ENCODE measurements at regions not wholly inside any gene's neighbourhood (a gene's known extent, or its start where the extent isn't known, plus 50 kb on each side); places are given as distances from the start of the nearest gene placed in this dataset.

DNA sequence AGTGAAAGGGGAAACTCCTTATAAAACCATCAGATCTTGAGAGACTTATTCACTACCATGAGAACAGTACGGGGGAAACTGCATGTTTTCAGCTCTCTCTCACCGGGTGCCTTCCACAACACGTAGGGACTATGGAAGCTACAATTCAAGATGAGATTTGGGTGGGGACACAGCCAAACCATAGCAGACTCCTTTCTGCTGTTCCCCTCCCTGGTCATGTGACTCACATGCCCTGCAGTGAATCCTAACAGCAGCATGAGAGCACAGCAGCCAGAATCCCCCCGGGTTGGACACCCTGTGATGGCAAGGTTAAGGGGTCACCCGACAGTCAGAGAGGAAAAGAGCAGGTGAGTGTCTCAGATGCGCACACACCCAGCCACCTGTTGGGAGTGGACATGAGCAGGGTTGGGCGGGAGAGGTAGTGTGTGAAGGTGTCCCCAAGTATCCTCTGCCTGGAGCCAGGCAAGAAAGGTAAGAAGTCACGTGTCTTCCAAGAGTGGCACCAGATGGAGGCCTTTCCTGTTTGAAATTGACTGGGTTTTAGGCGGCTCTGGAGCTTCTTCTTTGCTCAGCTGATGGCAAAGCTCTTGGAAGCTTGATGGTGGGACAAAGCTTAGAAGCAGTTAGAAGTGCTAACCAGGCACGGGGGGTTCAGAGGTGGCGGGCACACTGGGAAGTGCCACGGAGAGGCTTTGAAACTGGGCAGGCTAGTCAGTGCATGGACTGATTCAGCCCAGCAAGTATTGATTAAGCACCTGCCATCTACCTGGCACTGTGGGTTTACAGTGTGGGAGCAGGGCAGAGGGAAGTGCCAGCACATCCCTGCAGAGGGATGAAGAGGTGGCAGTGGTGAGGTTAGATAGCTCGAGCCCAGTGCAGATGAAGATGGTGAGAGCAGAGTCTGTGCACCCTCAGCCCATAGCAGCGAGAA, 68.7 kb downstream of the RHOB start:
- no peaks in the 10 kb centered on the region; the same call in 1 of the 2 replicates for H3K9me3 ChIP-seq (ENCODE audit: control insufficient read depth, insufficient read depth, low read length)
- no peaks in the 10 kb centered on the region for H3K36me3 ChIP-seq (ENCODE audit: insufficient read depth, low read length)
- no peak overlapping the region for H3K9ac ChIP-seq (ENCODE audit: low read depth, low read length)
- no peaks in the 10 kb centered on the region; the same call in 1 of the 2 replicates for H3K4me1 ChIP-seq (ENCODE audit: insufficient read depth, low read length)

DNA sequence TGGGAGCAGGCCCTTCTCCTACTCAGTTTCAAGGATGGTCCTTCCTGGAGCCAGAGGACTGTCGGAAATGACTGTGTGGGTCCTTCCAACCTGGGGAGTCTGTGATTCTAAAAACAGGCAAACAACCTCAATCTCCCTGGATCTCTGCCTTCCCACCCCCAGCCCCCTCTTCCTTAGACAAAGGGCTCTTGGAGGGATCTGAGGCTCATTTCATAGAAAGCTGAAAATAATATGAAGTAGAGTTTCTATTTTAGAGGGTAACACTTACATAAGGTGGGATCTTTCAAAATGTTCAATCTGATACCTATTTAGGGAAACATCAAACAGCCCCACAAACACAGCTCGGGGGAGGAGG, 69.4 kb downstream of the RHOB start:
- H3K9ac ChIP-seq (ENCODE audit: low read depth, low read length): no peak overlapping the region
- no peaks in the 10 kb centered on the region for H3K36me3 ChIP-seq (ENCODE audit: insufficient read depth, low read length)
- H3K9me3 ChIP-seq (ENCODE audit: control insufficient read depth, insufficient read depth, low read length): no peaks in the 10 kb centered on the region; the same call in 1 of the 2 replicates
- no peaks in the 10 kb centered on the region; the same call in 1 of the 2 replicates for H3K4me1 ChIP-seq (ENCODE audit: insufficient read depth, low read length)

DNA sequence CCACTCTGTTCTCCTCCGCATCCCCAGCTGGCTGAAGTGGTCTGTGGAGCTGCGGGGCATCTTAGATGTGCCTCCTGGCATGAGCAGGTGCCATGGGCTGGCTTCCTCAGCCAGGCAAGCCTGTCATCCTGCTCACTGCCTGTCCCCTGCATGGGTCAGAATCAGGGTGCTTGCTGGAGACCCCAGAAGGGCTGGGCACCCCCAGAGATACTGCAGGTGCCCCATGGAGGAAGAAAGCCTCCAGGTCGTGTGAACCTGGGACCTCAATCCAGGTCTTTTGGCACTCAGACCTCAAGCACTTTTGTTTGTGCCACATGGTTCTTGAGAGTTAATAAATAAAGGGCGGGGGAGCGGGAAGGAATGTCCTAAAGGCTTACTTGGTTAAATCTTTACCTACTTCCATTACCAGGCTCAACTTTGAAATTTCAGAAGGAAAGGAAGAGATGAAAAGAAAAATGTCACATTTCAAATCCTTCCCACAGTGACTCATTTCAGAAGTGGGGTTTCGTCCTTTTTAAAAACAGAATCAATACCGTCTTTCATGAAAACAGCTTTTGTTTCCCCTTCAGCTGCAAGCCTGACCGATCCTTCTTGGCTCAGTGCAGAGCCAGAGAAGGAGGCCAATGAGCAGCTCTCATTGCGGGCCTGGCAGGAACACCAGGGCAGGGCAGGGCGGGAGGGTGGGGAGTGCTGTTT, 69.9 kb downstream of the RHOB start:
- no peak overlapping the region for H3K9ac ChIP-seq (ENCODE audit: low read depth, low read length)
- no peaks in the 10 kb centered on the region; the same call in 1 of the 2 replicates for H3K9me3 ChIP-seq (ENCODE audit: control insufficient read depth, insufficient read depth, low read length)
- H3K4me1 ChIP-seq (ENCODE audit: insufficient read depth, low read length): no peaks in the 10 kb centered on the region; the same call in 1 of the 2 replicates
- H3K36me3 ChIP-seq (ENCODE audit: insufficient read depth, low read length): no peaks in the 10 kb centered on the region

DNA sequence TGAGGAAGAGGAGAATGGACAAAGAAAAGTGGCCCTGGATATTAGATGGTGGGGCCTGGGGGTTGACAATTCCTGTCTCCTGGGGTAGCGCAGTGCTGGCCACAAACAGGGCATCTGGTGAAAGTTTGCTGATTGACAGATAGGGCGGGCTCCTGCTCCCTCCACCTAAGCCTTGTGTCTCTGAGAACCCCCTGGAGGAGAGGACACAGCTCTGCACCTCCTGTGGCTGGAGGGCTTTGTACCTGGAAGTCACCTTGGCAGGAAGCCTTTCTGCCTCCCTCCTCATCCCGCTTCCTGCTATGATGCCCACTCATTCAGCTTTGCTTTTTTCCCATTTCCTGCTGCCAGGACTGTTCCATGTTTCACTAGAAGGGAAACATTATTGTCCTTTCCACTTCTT, 72.4 kb downstream of the RHOB start:
- Histone ChIP-seq H3K9me3 (ENCODE audit: control insufficient read depth, insufficient read depth, low read length) (no peaks in the 10 kb centered on the region; the same call in 1 of the 2 replicates), H3K4me1 (ENCODE audit: insufficient read depth, low read length) (peaks cover 2% of the 10 kb centered on the region; the same call in 1 of the 2 replicates), H3K36me3 (ENCODE audit: insufficient read depth, low read length) (no peaks in the 10 kb centered on the region), H3K9ac (ENCODE audit: low read depth, low read length) (no peak overlapping the region)

DNA sequence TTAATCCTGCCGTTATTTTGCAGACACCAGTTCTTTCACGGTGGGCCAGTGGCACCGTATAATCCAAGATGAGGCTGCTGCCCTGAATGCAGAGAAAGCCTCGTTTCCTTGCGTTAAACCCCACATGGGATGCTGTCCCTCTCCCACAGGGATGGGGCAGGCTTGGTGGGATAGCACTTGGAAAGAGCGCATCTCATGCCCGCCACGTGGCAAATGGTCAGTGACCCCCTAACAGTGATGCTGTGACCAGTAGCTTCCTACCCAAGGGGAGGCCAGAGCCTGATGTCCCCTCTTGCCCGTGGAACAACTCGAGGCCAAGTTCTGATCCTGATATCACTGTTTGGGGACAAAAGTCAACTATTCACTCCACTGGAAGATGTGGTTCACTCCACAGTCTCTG, 73.3 kb downstream of the RHOB start:
- peaks cover 10% of the 10 kb centered on the region; the same call in 1 of the 2 replicates for H3K4me1 ChIP-seq (ENCODE audit: insufficient read depth, low read length)
- no peak overlapping the region for H3K9ac ChIP-seq (ENCODE audit: low read depth, low read length)
- no peaks in the 10 kb centered on the region for H3K36me3 ChIP-seq (ENCODE audit: insufficient read depth, low read length)
- H3K9me3 ChIP-seq (ENCODE audit: control insufficient read depth, insufficient read depth, low read length): no peaks in the 10 kb centered on the region; the same call in 1 of the 2 replicates

DNA sequence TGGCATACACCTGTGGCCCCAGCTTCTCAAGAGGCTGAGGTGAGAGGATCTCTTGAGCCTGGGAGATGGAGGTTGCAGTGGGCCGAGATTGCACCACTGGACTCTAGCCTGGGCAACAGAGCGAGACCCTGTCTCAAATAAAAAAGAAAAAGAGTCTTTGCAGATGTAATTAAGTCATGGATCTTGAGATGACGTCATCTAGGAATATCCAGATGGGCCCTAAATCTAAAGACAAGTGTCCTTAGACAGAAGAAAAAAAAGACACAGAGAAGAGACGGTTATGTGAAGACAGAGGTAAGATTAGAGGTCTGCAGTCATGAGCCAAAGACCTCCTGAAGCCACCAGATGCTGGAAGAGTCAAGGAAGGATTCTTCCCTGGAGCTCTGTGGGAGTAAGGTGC, 74.3 kb downstream of the RHOB start:
- no peaks in the 10 kb centered on the region for H3K9me3 ChIP-seq (ENCODE audit: control insufficient read depth, insufficient read depth, low read length)
- no peaks in the 10 kb centered on the region for H3K36me3 ChIP-seq (ENCODE audit: insufficient read depth, low read length)
- no peak overlapping the region for H3K9ac ChIP-seq (ENCODE audit: low read depth, low read length)
- H3K4me1 ChIP-seq (ENCODE audit: insufficient read depth, low read length): peaks cover 10% of the 10 kb centered on the region; the same call in 1 of the 2 replicates

DNA sequence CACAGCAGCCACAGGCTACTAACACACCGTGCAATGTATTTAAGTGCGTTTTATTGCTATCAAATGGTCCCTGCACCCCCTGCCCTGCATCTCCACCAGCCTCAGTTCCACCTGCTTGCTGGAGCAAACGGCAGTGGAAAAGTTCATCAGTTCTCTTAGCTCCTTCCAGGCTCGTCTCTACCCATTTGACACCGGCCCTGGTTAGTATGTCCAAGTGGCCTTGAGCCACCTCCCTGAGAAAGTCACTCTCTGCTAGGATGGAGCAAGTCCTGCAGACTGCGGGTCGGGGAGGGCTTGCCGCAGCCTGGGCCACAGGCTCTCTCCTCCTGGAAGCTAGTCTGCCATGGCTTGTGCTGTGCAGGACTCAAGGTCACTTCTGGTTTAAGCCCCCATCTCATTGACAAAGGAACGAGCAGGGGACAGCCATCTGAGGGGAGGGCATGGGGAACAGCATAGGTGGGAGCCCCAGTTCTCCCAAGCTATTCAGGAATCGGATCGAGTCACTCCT, 74.9 kb downstream of the RHOB start:
- no peaks in the 10 kb centered on the region for H3K9me3 ChIP-seq (ENCODE audit: control insufficient read depth, insufficient read depth, low read length)
- no peaks in the 10 kb centered on the region for H3K36me3 ChIP-seq (ENCODE audit: insufficient read depth, low read length)
- no peak overlapping the region for H3K9ac ChIP-seq (ENCODE audit: low read depth, low read length)
- H3K4me1 ChIP-seq (ENCODE audit: insufficient read depth, low read length): peaks cover 10% of the 10 kb centered on the region; the same call in 1 of the 2 replicates

DNA sequence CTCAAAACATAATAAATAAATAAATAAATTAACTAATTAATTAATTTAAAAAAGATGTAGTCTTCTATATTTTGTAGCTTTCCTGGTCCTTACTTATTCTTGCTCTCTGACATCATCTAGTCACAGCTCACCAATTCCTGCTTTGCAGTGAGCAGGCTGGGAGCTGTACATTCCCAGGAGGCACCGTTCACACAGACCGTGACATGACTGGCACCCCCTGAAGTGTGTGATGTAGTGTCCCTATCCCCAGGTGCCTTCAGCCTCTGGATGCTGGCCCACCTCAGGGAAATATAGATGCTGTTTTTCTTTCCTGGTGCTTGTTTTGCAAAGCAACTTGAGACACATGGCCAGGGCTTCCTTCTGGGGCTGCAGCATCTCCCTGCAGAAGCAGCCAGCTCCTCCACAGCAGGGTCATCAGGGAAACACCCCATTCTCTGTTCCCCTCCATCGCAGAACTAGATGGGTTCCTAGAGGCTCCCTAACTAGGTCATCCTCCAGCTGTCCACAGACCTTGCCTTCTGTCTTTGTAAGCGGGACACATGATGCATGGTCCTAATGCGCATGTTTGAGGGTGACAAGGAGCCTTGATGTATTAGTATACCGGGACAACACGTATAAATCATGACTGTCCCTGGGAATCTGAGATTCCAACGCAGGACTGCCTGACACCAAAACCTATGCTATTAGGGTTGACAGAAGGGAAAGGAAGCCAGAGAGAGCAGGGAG, 76.4 kb downstream of the RHOB start:
- Histone ChIP-seq H3K4me1 (ENCODE audit: insufficient read depth, low read length) (peaks cover 10% of the 10 kb centered on the region; the same call in 1 of the 2 replicates), H3K36me3 (ENCODE audit: insufficient read depth, low read length) (no peaks in the 10 kb centered on the region), H3K9ac (ENCODE audit: low read depth, low read length) (no peak overlapping the region), H3K9me3 (ENCODE audit: control insufficient read depth, insufficient read depth, low read length) (no peaks in the 10 kb centered on the region)

DNA sequence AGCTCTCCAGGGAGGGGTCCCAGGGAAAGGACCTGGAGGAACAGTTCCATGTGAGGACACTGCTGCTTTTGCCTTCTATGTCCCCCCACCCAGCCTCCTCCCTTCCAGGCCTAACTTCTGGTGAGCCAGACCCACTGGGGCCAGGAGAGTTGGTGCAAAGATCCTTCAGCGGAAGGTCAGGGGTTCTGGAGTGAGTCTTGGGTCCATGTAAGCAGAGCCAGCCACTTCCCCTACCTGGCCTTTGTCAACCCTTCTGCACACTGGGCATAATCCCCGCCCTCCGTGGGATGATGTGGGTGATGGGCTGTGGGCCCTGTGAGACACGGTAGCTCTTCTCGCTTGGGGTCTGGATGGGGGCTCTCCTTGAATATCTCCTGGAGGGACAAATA, 76.9 kb downstream of the RHOB start:
- Histone ChIP-seq H3K4me1 (ENCODE audit: insufficient read depth, low read length) (peaks cover 10% of the 10 kb centered on the region; the same call in 1 of the 2 replicates), H3K9ac (ENCODE audit: low read depth, low read length) (no peak overlapping the region)

DNA sequence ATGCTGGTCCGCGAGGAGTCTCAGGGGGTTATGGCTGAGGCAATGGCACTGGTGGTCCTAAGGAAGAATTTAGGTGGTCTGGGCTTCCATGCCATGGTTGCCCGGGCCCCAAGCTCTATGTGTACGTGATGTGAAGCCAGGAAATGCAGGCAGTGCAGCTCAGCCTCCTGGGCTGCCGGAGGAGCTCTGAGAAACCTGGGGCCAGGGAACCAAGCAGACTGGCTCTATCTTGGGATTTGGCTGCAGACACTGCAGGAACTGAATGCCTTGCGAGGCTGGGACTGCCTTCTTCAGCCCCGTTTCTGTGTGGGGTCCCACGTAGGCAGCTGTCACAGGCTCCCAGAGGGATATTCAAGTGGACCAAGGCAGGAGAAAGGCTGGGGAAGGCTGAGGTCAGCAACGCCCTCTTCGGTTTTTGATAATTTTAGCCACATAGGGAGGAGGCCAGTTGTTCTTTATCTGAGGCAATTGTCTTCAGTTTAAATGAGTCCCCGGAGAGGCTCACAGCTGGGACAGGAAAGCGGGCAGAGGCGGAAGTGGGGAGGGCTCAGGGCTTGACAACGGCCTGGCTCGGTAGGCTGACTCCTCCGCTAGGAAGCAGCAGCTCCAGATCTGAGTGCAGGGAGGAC, 77.7 kb downstream of the RHOB start:
- Histone ChIP-seq H3K36me3 (ENCODE audit: insufficient read depth, low read length) (no peaks in the 10 kb centered on the region), H3K9me3 (ENCODE audit: control insufficient read depth, insufficient read depth, low read length) (no peaks in the 10 kb centered on the region), H3K9ac (ENCODE audit: low read depth, low read length) (no peak overlapping the region), H3K4me1 (ENCODE audit: insufficient read depth, low read length) (peaks cover 10% of the 10 kb centered on the region; the same call in 1 of the 2 replicates)

More for the DNA sequence above, 76.9 kb downstream of the RHOB start:
- H3K36me3 ChIP-seq (ENCODE audit: insufficient read depth, low read length): no peaks in the 10 kb centered on the region
- H3K9me3 ChIP-seq (ENCODE audit: control insufficient read depth, insufficient read depth, low read length): no peaks in the 10 kb centered on the region

DNA sequence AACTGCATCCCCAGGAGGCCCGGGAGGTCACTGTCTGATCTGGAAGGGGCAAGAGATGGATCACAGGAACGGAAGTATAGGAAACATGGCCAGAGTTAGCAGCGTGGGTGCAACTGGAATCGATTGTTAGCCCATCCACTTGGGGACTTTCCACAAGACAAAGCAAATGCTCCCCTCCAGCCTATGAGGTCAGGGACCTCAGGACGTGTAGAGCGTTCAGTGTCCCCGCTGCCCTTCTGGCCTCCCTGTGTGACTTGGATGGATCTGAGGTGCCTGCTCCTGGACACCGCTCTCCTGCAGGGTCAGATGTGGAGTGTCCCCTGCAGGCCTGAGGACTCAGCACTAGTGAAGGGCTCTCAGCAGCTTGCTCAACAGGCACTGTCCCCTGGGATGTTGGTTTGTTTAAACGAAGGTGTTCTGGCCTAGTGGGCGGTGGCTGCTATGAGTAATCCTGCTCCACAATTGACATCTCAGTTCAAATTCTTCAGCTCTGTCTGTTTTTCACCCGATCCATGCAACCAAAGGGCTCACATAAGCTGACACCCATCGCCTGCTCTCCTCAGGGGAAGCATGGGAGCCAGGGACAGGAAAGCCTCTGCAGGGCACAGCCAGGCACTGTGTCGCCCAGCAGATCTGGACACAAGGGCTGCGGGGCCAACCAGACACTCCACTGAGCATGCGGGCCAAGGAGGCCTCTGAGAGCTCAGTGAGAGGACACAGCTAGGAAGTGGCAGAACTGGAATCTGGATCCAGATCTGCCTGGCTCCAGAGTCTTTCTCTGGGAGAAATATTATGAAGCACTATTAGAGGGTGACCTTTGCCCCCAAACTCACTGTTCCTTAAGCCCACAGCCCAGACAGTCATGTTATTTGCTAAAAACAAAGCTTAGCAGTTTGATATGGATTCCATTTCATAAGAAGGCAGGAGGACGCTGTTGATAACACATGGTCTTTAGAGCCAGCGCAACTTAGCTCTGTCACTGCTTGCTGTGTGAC, 78.5 kb downstream of the RHOB start:
- H3K9me3 ChIP-seq (ENCODE audit: control insufficient read depth, insufficient read depth, low read length): no peaks in the 10 kb centered on the region
- H3K4me1 ChIP-seq (ENCODE audit: insufficient read depth, low read length): peaks cover 10% of the 10 kb centered on the region; the same call in 1 of the 2 replicates
- H3K36me3 ChIP-seq (ENCODE audit: insufficient read depth, low read length): no peaks in the 10 kb centered on the region
- no peak overlapping the region for H3K9ac ChIP-seq (ENCODE audit: low read depth, low read length)

DNA sequence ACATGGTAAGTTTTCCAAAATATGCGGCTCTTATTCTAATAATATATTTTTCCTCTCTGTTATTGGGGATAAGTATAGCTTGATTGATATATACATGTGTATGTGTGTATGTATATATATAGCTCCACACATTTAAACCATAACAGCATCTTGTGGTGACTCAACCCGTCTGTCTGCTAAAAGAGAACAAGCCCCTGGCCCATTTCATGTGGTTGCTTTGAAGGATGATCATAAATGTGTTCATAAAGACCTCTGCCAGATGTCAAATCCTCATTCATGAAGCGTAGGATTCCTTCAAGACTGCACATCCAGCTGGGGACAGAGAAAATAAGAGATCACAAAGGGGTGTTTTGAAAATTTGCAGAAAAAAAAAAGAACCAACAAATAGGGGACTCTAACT, 79.3 kb downstream of the RHOB start:
- no peaks in the 10 kb centered on the region for H3K36me3 ChIP-seq (ENCODE audit: insufficient read depth, low read length)
- no peaks in the 10 kb centered on the region for H3K9me3 ChIP-seq (ENCODE audit: control insufficient read depth, insufficient read depth, low read length)
- no peak overlapping the region for H3K9ac ChIP-seq (ENCODE audit: low read depth, low read length)
- peaks cover 10% of the 10 kb centered on the region; the same call in 1 of the 2 replicates for H3K4me1 ChIP-seq (ENCODE audit: insufficient read depth, low read length)

DNA sequence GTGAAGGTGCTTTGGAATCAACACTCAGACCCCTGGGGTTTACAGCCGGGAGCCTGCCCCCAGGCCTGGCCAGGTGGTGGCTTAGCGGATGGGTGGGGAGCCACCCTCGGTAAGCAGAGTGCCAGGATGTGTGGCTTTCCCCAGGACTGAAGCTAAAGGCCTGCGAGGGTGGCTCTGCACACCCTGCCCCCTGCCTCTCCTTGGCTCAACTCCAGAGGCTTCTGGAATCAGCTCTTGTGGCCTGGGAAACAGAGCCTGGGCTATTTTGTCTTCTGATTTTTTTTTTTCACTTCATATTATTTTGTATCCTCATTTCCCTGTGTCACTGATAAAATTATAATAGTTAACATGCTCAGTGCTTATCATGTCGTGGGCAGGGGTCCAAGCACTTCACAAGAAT, 79.8 kb downstream of the RHOB start:
- Histone ChIP-seq H3K9ac (ENCODE audit: low read depth, low read length) (no peak overlapping the region), H3K9me3 (ENCODE audit: control insufficient read depth, insufficient read depth, low read length) (no peaks in the 10 kb centered on the region), H3K4me1 (ENCODE audit: insufficient read depth, low read length) (peaks cover 10% of the 10 kb centered on the region; the same call in 1 of the 2 replicates), H3K36me3 (ENCODE audit: insufficient read depth, low read length) (no peaks in the 10 kb centered on the region)
